ENCODE measurements at regions not wholly inside any gene's neighbourhood (a gene's known extent, or its start where the extent isn't known, plus 50 kb on each side); places are given as distances from the start of the nearest gene placed in this dataset.

DNA sequence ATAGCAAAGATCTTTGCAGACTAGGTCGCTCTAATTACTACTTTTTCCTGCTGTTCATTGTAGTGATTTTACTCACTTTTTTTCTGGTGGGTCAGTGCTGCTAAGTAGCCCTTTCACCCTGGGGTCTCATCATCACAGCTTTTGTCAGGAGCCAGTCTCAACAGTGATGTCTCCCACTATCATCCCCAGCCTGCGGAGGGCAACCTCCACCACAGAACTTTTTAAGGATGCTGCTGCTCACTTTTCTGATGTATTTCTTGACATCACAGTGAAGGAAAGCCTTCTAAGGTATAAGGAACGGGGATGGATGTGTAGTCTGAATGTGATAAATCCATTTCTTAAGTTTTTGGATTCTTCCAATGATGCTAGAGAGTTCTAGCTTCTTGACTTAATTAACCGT lies 242.5 kb upstream of the RIOK2 start (continued):
- TF ChIP-seq ARNTL (CRISPR knock-in tag; IDR thresholded peaks at IDR 0.05; ENCODE audit: borderline replicate concordance, low read depth), result no peak
- TF ChIP-seq, protein P1, sequence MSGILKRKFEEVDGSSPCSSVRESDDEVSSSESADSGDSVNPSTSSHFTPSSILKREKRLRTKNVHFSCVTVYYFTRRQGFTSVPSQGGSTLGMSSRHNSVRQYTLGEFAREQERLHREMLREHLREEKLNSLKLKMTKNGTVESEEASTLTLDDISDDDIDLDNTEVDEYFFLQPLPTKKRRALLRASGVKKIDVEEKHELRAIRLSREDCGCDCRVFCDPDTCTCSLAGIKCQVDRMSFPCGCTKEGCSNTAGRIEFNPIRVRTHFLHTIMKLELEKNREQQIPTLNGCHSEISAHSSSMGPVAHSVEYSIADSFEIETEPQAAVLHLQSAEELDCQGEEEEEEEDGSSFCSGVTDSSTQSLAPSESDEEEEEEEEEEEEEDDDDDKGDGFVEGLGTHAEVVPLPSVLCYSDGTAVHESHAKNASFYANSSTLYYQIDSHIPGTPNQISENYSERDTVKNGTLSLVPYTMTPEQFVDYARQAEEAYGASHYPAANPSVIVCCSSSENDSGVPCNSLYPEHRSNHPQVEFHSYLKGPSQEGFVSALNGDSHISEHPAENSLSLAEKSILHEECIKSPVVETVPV (CRISPR knock-in tag; IDR thresholded peaks at IDR 0.05), result no peak
- no peak for TF ChIP-seq TOX (CRISPR knock-in tag; IDR thresholded peaks at IDR 0.05; ENCODE audit: borderline replicate concordance)
- TF ChIP-seq ZNF70 (CRISPR knock-in tag; IDR thresholded peaks at IDR 0.05), result no peak

DNA sequence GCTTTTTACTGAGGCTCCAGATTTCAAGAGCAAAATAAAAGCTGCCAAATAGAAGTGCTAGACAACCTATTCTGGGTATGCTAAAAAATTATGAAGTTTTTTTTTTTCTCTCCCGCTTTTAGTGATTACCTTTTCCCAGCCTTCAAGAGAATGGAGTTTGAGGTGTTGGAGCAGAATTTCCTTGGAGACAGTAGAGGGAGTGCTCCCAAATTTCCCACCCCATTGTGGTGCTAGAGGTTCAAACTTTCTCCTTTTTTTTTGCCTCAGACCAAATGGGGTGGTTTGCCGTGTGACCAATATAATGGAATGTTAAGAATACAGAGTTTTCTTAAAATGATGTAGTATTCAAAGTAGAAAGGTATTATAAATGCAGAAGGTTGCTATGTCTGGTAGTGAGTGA lies 244.2 kb upstream of the RIOK2 start:
- no peak for ATAC-seq
- no peak for TF ChIP-seq ZNF565 (CRISPR knock-in tag; conservative IDR thresholded peaks at IDR 0.05; ENCODE audit: low read depth)
- no peak for TF ChIP-seq ESRRG (CRISPR knock-in tag; IDR thresholded peaks at IDR 0.05)
- TF ChIP-seq ARNTL (CRISPR knock-in tag; IDR thresholded peaks at IDR 0.05; ENCODE audit: borderline replicate concordance, low read depth), result no peak
- TF ChIP-seq, protein P2, sequence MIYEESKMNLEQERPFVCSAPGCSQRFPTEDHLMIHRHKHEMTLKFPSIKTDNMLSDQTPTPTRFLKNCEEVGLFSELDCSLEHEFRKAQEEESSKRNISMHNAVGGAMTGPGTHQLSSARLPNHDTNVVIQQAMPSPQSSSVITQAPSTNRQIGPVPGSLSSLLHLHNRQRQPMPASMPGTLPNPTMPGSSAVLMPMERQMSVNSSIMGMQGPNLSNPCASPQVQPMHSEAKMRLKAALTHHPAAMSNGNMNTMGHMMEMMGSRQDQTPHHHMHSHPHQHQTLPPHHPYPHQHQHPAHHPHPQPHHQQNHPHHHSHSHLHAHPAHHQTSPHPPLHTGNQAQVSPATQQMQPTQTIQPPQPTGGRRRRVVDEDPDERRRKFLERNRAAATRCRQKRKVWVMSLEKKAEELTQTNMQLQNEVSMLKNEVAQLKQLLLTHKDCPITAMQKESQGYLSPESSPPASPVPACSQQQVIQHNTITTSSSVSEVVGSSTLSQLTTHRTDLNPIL (CRISPR knock-in tag; IDR thresholded peaks at IDR 0.05; ENCODE audit: low read depth), result no peak
- no peak for TF ChIP-seq BACH2 (CRISPR knock-in tag; IDR thresholded peaks at IDR 0.05; ENCODE audit: borderline replicate concordance)
- TF ChIP-seq, protein P3, sequence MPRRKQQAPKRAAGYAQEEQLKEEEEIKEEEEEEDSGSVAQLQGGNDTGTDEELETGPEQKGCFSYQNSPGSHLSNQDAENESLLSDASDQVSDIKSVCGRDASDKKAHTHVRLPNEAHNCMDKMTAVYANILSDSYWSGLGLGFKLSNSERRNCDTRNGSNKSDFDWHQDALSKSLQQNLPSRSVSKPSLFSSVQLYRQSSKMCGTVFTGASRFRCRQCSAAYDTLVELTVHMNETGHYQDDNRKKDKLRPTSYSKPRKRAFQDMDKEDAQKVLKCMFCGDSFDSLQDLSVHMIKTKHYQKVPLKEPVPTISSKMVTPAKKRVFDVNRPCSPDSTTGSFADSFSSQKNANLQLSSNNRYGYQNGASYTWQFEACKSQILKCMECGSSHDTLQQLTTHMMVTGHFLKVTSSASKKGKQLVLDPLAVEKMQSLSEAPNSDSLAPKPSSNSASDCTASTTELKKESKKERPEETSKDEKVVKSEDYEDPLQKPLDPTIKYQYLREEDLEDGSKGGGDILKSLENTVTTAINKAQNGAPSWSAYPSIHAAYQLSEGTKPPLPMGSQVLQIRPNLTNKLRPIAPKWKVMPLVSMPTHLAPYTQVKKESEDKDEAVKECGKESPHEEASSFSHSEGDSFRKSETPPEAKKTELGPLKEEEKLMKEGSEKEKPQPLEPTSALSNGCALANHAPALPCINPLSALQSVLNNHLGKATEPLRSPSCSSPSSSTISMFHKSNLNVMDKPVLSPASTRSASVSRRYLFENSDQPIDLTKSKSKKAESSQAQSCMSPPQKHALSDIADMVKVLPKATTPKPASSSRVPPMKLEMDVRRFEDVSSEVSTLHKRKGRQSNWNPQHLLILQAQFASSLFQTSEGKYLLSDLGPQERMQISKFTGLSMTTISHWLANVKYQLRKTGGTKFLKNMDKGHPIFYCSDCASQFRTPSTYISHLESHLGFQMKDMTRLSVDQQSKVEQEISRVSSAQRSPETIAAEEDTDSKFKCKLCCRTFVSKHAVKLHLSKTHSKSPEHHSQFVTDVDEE (CRISPR knock-in tag; IDR thresholded peaks at IDR 0.05), result no peak
- TF ChIP-seq ZFP30 (CRISPR knock-in tag; IDR thresholded peaks at IDR 0.05), result no peak
- TF ChIP-seq GLIS3 (CRISPR knock-in tag; IDR thresholded peaks at IDR 0.05), result no peak
- no peak for TF ChIP-seq ZNF8 (CRISPR knock-in tag; IDR thresholded peaks at IDR 0.05)
- no peak for TF ChIP-seq ZC3H10 (CRISPR knock-in tag; IDR thresholded peaks at IDR 0.05)
- no peak for TF ChIP-seq ISL1 (CRISPR knock-in tag; IDR thresholded peaks at IDR 0.05)
- TF ChIP-seq TCF4 (CRISPR knock-in tag; IDR thresholded peaks at IDR 0.05; ENCODE audit: borderline replicate concordance), result no peak
- no peak for TF ChIP-seq ZFP3 (CRISPR knock-in tag; IDR thresholded peaks at IDR 0.05)
- TF ChIP-seq PPARA (CRISPR knock-in tag; IDR thresholded peaks at IDR 0.05; ENCODE audit: borderline replicate concordance), result no peak
- TF ChIP-seq, protein P4, sequence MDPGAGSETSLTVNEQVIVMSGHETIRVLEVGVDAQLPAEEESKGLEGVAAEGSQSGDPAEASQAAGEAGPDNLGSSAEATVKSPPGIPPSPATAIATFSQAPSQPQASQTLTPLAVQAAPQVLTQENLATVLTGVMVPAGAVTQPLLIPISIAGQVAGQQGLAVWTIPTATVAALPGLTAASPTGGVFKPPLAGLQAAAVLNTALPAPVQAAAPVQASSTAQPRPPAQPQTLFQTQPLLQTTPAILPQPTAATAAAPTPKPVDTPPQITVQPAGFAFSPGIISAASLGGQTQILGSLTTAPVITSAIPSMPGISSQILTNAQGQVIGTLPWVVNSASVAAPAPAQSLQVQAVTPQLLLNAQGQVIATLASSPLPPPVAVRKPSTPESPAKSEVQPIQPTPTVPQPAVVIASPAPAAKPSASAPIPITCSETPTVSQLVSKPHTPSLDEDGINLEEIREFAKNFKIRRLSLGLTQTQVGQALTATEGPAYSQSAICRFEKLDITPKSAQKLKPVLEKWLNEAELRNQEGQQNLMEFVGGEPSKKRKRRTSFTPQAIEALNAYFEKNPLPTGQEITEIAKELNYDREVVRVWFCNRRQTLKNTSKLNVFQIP (CRISPR knock-in tag; IDR thresholded peaks at IDR 0.05; ENCODE audit: borderline replicate concordance, low read depth), result no peak
- no peak for TF ChIP-seq TOX (CRISPR knock-in tag; IDR thresholded peaks at IDR 0.05; ENCODE audit: borderline replicate concordance)
- TF ChIP-seq, protein P1 (CRISPR knock-in tag; IDR thresholded peaks at IDR 0.05), result no peak
- no peak for TF ChIP-seq RARB (CRISPR knock-in tag; IDR thresholded peaks at IDR 0.05)
- no peak for TF ChIP-seq SNAI2 (CRISPR knock-in tag; IDR thresholded peaks at IDR 0.05)

DNA sequence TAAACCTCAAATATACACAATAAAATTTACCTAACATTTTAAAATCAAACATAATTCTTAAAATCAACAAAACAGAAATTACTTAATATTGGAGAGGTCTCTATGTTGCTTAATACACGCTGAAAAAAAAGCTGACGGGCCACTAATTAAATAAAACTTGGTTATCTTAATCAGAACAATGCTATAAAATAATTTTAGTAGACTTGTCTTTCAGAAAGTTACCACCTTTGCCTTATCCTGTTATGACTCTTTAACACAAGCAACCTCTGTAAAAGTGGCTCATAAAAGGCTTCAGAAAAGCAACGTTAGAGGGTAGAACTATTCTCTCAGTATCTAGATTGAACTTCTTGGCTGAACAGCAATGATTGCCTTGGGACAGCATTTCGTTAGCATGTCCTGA lies 251.0 kb upstream of the RIOK2 start:
- ATAC-seq, result no peak
- no peak for TF ChIP-seq ZNF565 (CRISPR knock-in tag; conservative IDR thresholded peaks at IDR 0.05; ENCODE audit: low read depth)
- TF ChIP-seq CSDC2 (CRISPR knock-in tag; IDR thresholded peaks at IDR 0.05), result no peak
- TF ChIP-seq ISL1 (CRISPR knock-in tag; IDR thresholded peaks at IDR 0.05), result no peak
- no peak for TF ChIP-seq TCF4 (CRISPR knock-in tag; IDR thresholded peaks at IDR 0.05; ENCODE audit: borderline replicate concordance)
- TF ChIP-seq ZC3H10 (CRISPR knock-in tag; IDR thresholded peaks at IDR 0.05), result no peak
- no peak for TF ChIP-seq ESRRG (CRISPR knock-in tag; IDR thresholded peaks at IDR 0.05)
- TF ChIP-seq ZNF8 (CRISPR knock-in tag; IDR thresholded peaks at IDR 0.05), result no peak
- TF ChIP-seq, protein P1 (CRISPR knock-in tag; IDR thresholded peaks at IDR 0.05), result no peak
- TF ChIP-seq PPARA (CRISPR knock-in tag; IDR thresholded peaks at IDR 0.05; ENCODE audit: borderline replicate concordance), result no peak
- no peak for TF ChIP-seq ZNF70 (CRISPR knock-in tag; IDR thresholded peaks at IDR 0.05)
- TF ChIP-seq ARNTL (CRISPR knock-in tag; IDR thresholded peaks at IDR 0.05; ENCODE audit: borderline replicate concordance, low read depth), result no peak
- TF ChIP-seq ZFP3 (CRISPR knock-in tag; IDR thresholded peaks at IDR 0.05), result no peak
- TF ChIP-seq RARB (CRISPR knock-in tag; IDR thresholded peaks at IDR 0.05), result no peak
- TF ChIP-seq, protein P5, sequence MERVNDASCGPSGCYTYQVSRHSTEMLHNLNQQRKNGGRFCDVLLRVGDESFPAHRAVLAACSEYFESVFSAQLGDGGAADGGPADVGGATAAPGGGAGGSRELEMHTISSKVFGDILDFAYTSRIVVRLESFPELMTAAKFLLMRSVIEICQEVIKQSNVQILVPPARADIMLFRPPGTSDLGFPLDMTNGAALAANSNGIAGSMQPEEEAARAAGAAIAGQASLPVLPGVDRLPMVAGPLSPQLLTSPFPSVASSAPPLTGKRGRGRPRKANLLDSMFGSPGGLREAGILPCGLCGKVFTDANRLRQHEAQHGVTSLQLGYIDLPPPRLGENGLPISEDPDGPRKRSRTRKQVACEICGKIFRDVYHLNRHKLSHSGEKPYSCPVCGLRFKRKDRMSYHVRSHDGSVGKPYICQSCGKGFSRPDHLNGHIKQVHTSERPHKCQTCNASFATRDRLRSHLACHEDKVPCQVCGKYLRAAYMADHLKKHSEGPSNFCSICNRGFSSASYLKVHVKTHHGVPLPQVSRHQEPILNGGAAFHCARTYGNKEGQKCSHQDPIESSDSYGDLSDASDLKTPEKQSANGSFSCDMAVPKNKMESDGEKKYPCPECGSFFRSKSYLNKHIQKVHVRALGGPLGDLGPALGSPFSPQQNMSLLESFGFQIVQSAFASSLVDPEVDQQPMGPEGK (CRISPR knock-in tag; IDR thresholded peaks at IDR 0.05; ENCODE audit: borderline replicate concordance), result no peak
